22Rv1 (cell line): ENCODE measurements at regions not wholly inside any gene's neighbourhood (a gene's known extent, or its start where the extent isn't known, plus 50 kb on each side); places are given as distances from the start of the nearest gene placed in this dataset.

Experiments
- ZFX ChIP-seq: fragments of 450-650 bp; IDR thresholded peaks from 2 replicates; pipeline ENCODE4 v1.6.1; 2017; ENCODE audit warnings: antibody characterized with exemption, borderline replicate concordance
- TF ChIP-seq, protein P1 (sequence below): fragments of 450-650 bp; IDR thresholded peaks from 2 replicates; pipeline ENCODE4 v1.5.1; 2017; ENCODE audit warnings: mild to moderate bottlenecking

DNA sequence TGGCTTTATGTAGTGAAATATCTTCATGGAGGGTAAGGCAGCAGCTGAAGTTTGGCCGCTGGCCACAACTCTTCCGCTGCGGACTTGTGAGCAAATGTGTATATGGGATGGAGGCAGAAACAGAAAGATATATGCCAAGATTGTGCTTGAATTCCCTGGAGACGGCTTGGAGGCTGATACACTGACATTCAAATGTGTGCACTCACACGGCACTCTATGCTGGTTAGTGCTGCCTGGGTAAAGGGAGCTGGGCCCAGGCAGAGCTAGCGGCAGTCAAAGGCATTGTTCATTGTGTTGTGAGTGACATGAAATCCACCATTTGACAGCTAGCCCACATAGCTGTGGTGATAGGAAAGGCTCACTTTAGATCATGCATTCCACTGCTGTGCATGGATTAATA lies 202.7 kb downstream of the CLIC5 start:
- TF ChIP-seq, protein P1, sequence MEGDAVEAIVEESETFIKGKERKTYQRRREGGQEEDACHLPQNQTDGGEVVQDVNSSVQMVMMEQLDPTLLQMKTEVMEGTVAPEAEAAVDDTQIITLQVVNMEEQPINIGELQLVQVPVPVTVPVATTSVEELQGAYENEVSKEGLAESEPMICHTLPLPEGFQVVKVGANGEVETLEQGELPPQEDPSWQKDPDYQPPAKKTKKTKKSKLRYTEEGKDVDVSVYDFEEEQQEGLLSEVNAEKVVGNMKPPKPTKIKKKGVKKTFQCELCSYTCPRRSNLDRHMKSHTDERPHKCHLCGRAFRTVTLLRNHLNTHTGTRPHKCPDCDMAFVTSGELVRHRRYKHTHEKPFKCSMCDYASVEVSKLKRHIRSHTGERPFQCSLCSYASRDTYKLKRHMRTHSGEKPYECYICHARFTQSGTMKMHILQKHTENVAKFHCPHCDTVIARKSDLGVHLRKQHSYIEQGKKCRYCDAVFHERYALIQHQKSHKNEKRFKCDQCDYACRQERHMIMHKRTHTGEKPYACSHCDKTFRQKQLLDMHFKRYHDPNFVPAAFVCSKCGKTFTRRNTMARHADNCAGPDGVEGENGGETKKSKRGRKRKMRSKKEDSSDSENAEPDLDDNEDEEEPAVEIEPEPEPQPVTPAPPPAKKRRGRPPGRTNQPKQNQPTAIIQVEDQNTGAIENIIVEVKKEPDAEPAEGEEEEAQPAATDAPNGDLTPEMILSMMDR, result no peak
- TF ChIP-seq ZFX, result no peak
